ENCODE measurements at regions not wholly inside any gene's neighbourhood (a gene's known extent, or its start where the extent isn't known, plus 50 kb on each side); places are given as distances from the start of the nearest gene placed in this dataset.

- H4K8ac ChIP-seq (ENCODE audit: low read depth in 2 of 2, low read length in 2 of 2) = no peak overlapping the region
- BruUV-seq (replicated peaks) = no TSS peak
- no peaks in the 10 kb centered on the region for H3K36me3 ChIP-seq (ENCODE audit: control insufficient read depth, insufficient read depth, low read length)
- no peak overlapping the region for H3K9ac ChIP-seq (ENCODE audit: low read depth, low read length)
- H3K18ac ChIP-seq (ENCODE audit: low read depth, low read length) = no peak overlapping the region
- H3K4ac ChIP-seq (ENCODE audit: low read depth, low read length) = no peak overlapping the region
- no peak overlapping the region for H2BK15ac ChIP-seq (ENCODE audit: low read depth, low read length)
- ATAC-seq (ENCODE audit: low read depth) (no peak), DNase-seq (no peak)
- no peaks in the 10 kb centered on the region for H4K20me1 ChIP-seq (ENCODE audit: insufficient read depth, low read length)
- no peak for TF ChIP-seq MAFK (IDR thresholded peaks at IDR 0.05; ENCODE audit: low read depth, low read length)
- no peak for TF ChIP-seq SMC3 (IDR thresholded peaks at IDR 0.05; ENCODE audit: low read depth, low read length)
- no peak for TF ChIP-seq FOS (IDR thresholded peaks at IDR 0.05; ENCODE audit: low read depth, low read length)
- no peak for TF ChIP-seq RCOR1 (IDR thresholded peaks at IDR 0.05; ENCODE audit: insufficient replicate concordance, low read length)
- TF ChIP-seq CTCF (conservative IDR thresholded peaks at IDR 0.05; ENCODE audit: low read depth, low read length) = no peak
- TF ChIP-seq ELK1 (IDR thresholded peaks at IDR 0.05; ENCODE audit: borderline replicate concordance, low read depth, low read length) = no peak
- no peak for TF ChIP-seq POLR2A (IDR thresholded peaks at IDR 0.05; ENCODE audit: low read depth, low read length)
- TF ChIP-seq BHLHE40 (IDR thresholded peaks at IDR 0.05; ENCODE audit: low read depth, low read length) = no peak
- no peak for TF ChIP-seq RFX5 (IDR thresholded peaks at IDR 0.05; ENCODE audit: low read depth, low read length)
- TF ChIP-seq USF2 (IDR thresholded peaks at IDR 0.05; ENCODE audit: low read depth, low read length) = no peak
- no peak for TF ChIP-seq MXI1 (IDR thresholded peaks at IDR 0.05; ENCODE audit: borderline replicate concordance, low read depth, low read length)
- no peak for TF ChIP-seq NFE2L2 (IDR thresholded peaks at IDR 0.05; ENCODE audit: low read depth, low read length)
- TF ChIP-seq RAD21 (IDR thresholded peaks at IDR 0.05; ENCODE audit: low read length) = no peak
- no peak for TF ChIP-seq CHD1 (IDR thresholded peaks at IDR 0.05; ENCODE audit: low read depth, low read length)
- TF ChIP-seq MAZ (IDR thresholded peaks at IDR 0.05; ENCODE audit: borderline replicate concordance, low read depth, low read length) = no peak
- TF ChIP-seq CEBPB (IDR thresholded peaks at IDR 0.05; ENCODE audit: low read depth, low read length) = no peak
- no peak overlapping the region for H3K4me2 ChIP-seq (ENCODE audit: low read depth, low read length)
- H4K91ac ChIP-seq (ENCODE audit: insufficient read depth, low read depth, low read length) = no peak overlapping the region
- no peak overlapping the region for H2AK5ac ChIP-seq (ENCODE audit: low read depth, low read length)
- no peak overlapping the region for H2AK9ac ChIP-seq (replicated peaks; ENCODE audit: low read depth, low read length, poor library complexity)
- H3K4me1 ChIP-seq (ENCODE audit: control insufficient read depth, insufficient read depth, low read length) = no peaks in the 10 kb centered on the region
- WGBS, 2 experiments (ENCODE audit: extremely low coverage in 2 of 2, insufficient read length in 1 of 2) = no CpG with 5 or more reads among the region's 1 CpG
- ChIA-PET POLR2A (ENCODE audit: unreplicated experiment) (no interaction called here), CTCF (interaction anchor here (0.6 kb wide), 1 partner anchor 41 kb away, joined by 3 read pairs; no protein-coding TSS in a partner anchor)
- no peak overlapping the region for H3K27ac ChIP-seq (ENCODE audit: insufficient read depth, low read length)
- H3K56ac ChIP-seq (ENCODE audit: extremely low read depth, insufficient read depth, low read length) = no peak overlapping the region
- no peak overlapping the region for H3K4me3 ChIP-seq (ENCODE audit: insufficient read depth, low read depth, low read length)
- H3K27me3 ChIP-seq (ENCODE audit: control insufficient read depth, insufficient read depth, low read length) = no peaks in the 10 kb centered on the region
- H3K9me3 ChIP-seq (ENCODE audit: control insufficient read depth, insufficient read depth, low read length) = peaks cover 29% of the 10 kb centered on the region
- H2BK5ac ChIP-seq (ENCODE audit: low read depth, low read length, poor library complexity, severe bottlenecking) = no peak overlapping the region
- no peak overlapping the region for H3K14ac ChIP-seq (replicated peaks; ENCODE audit: low read depth, low read length)
- dilution Hi-C loops (cut with HindIII; ENCODE audit: low sequenced_read_pairs, unreplicated experiment) (no loop called here), in situ Hi-C loops (cut with MboI; ENCODE audit: low sequenced_read_pairs) (no loop called here), intact Hi-C loops (cut with micrococcal nuclease) (no loop called here)
- H3K23ac ChIP-seq (ENCODE audit: low read depth, low read length) = no peak overlapping the region
- no peak overlapping the region for H2BK20ac ChIP-seq (ENCODE audit: low read depth, low read length)
- no peaks in the 10 kb centered on the region for H3K79me1 ChIP-seq (ENCODE audit: low read depth in 1 of 2, low read length in 2 of 2)
- no peak overlapping the region for H2AFZ ChIP-seq (replicated peaks; ENCODE audit: low read length, poor library complexity)
- no peak overlapping the region for H2BK120ac ChIP-seq (ENCODE audit: low read depth, low read length)
- no peaks in the 10 kb centered on the region for H3K9me1 ChIP-seq (ENCODE audit: insufficient read depth, low read length)
- H4K5ac ChIP-seq (ENCODE audit: low read depth, low read length) = no peak overlapping the region
Observed at GRCh38 chr15:93203036-93203435, 114.0 kb upstream of the RGMA start.
